HG02798 (cell line): ENCODE measurements at regions not wholly inside any gene's neighbourhood (a gene's known extent, or its start where the extent isn't known, plus 50 kb on each side); places are given as distances from the start of the nearest gene placed in this dataset.

Source experiments
- ATAC-seq: cut with Tn5 transposase; IDR thresholded peaks from one replicate; pipeline ENCODE4 v1.9.1; 2021; ENCODE audit warnings: mild to moderate bottlenecking; ENCODE audit not compliant: unreplicated experiment, poor library complexity

GRCh38 chr1:234909851-234910250 is 218.8 kb downstream of the TOMM20 start:
- ATAC-seq: no peak

- ATAC-seq: no peak
Measured at GRCh38 chr1:234909307-234909810, 219.3 kb downstream of the TOMM20 start.

- no peak for ATAC-seq
Measured at GRCh38 chr1:234908571-234908970, 220.1 kb downstream of the TOMM20 start.

GRCh38 chr1:234907940-234908405 is 220.7 kb downstream of the TOMM20 start:
- no peak for ATAC-seq

GRCh38 chr1:234907208-234907939 is 221.3 kb downstream of the TOMM20 start:
- no peak for ATAC-seq

- no peak for ATAC-seq
Measured at GRCh38 chr1:234906654-234907053, 222.0 kb downstream of the TOMM20 start.

- ATAC-seq: no peak
Measured at GRCh38 chr1:234902774-234903547, 225.7 kb downstream of the TOMM20 start.

GRCh38 chr1:234901491-234902049 is 227.1 kb downstream of the TOMM20 start:
- ATAC-seq: no peak

- ATAC-seq: no peak
Measured at GRCh38 chr1:234900595-234900994, 228.0 kb downstream of the TOMM20 start.

- ATAC-seq: no peak
Measured at GRCh38 chr1:234899730-234900072, 228.9 kb downstream of the TOMM20 start.

GRCh38 chr1:234899041-234899729 is 229.5 kb downstream of the TOMM20 start:
- ATAC-seq: no peak

- no peak for ATAC-seq
Measured at GRCh38 chr1:234898455-234899033, 230.1 kb downstream of the TOMM20 start.

GRCh38 chr1:234897754-234898454 is 230.7 kb downstream of the TOMM20 start:
- ATAC-seq: no peak

- no peak for ATAC-seq
Measured at GRCh38 chr1:234897390-234897749, 231.3 kb downstream of the TOMM20 start.

- no peak for ATAC-seq
Measured at GRCh38 chr1:234896477-234897389, 231.9 kb downstream of the TOMM20 start.

GRCh38 chr1:234893725-234894630 is 234.7 kb downstream of the TOMM20 start:
- peak; percentile 50 for ATAC-seq

- no peak for ATAC-seq
Measured at GRCh38 chr1:234893359-234893724, 235.3 kb downstream of the TOMM20 start.

- ATAC-seq: no peak
Measured at GRCh38 chr1:234892642-234893041, 236.0 kb downstream of the TOMM20 start.
